CD4-positive, CD25-positive, alpha-beta regulatory T cell (primary cell): ENCODE measurements at regions not wholly inside any gene's neighbourhood (a gene's known extent, or its start where the extent isn't known, plus 50 kb on each side); places are given as distances from the start of the nearest gene placed in this dataset.

Experiments
- ATAC-seq, 2 donors: fragments of 150-1000 bp; cut with Tn5 transposase; one replicate each; pipeline ENCODE4 v1.10.0; 2021; ENCODE audit warnings: low read depth in 2 of 2, moderate number of reproducible peaks in 2 of 2, moderate library complexity in 1 of 2
- DNase-seq, 3 donors: peaks; one replicate each; pipeline versions ENCODE4 v3.0.0 to v3.0.0-alpha.2; 2012 to 2022; ENCODE audit warnings: mixed read lengths in 1 of 3
- H3K27ac ChIP-seq: one replicate; pipeline ENCODE4 v1.7.0; 2013; ENCODE audit warnings: mild to moderate bottlenecking, low read length; ENCODE audit not compliant: insufficient read depth, poor library complexity, severe bottlenecking
- H3K27me3 ChIP-seq: one replicate; pipeline ENCODE4 v1.7.0; 2013; ENCODE audit warnings: low read length; ENCODE audit not compliant: control insufficient read depth, insufficient read depth
- H3K36me3 ChIP-seq: one replicate; pipeline ENCODE4 v1.7.0; 2013; ENCODE audit warnings: mild to moderate bottlenecking, low read length, moderate library complexity; ENCODE audit not compliant: control insufficient read depth, insufficient read depth
- H3K4me1 ChIP-seq: 2 replicates; pipeline ENCODE4 v1.7.0; 2013; ENCODE audit warnings: mild to moderate bottlenecking, low read length; ENCODE audit not compliant: insufficient read depth, control insufficient read depth, poor library complexity, severe bottlenecking
- H3K4me3 ChIP-seq: one replicate; pipeline ENCODE4 v1.7.0; 2013; ENCODE audit warnings: low read depth, mild to moderate bottlenecking, low read length, moderate library complexity
- H3K9me3 ChIP-seq, 2 experiments: 1 replicate in 1 of 2; 2 replicates in 1 of 2; pipeline ENCODE4 v1.7.0; 2013; ENCODE audit warnings: low read length in 2 of 2, mild to moderate bottlenecking in 1 of 2, moderate library complexity in 1 of 2; ENCODE audit not compliant: control insufficient read depth in 2 of 2
- H3K27ac Mint-ChIP-seq, 3 donors: one replicate each; pipeline ENCODE4 v1.8.0; 2020 to 2022; ENCODE audit warnings: mild to moderate bottlenecking in 3 of 3, mixed read lengths in 3 of 3, moderate library complexity in 2 of 3
- H3K27me3 Mint-ChIP-seq: one replicate; pipeline ENCODE4 v1.8.0; 2022; ENCODE audit warnings: mild to moderate bottlenecking, mixed read lengths
- H3K36me3 Mint-ChIP-seq: one replicate; pipeline ENCODE4 v1.8.0; 2020; ENCODE audit warnings: mixed read lengths
- H3K4me1 Mint-ChIP-seq, 4 donors: one replicate each; pipeline ENCODE4 v1.8.0; 2020 to 2022; ENCODE audit warnings: mixed read lengths in 4 of 4, mild to moderate bottlenecking in 1 of 4
- H3K4me3 Mint-ChIP-seq, 4 donors: one replicate each; pipeline ENCODE4 v1.8.0; 2020 to 2022; ENCODE audit warnings: mild to moderate bottlenecking in 4 of 4, mixed read lengths in 4 of 4, moderate library complexity in 3 of 4
- H3K9me3 Mint-ChIP-seq, 7 donors: one replicate each; pipeline ENCODE4 v1.8.0; 2020 to 2022; ENCODE audit warnings: mixed read lengths in 7 of 7, mild to moderate bottlenecking in 3 of 7, moderate library complexity in 2 of 7

GRCh38 chr7:84583331-84583730 is 388.7 kb upstream of the SEMA3A start:
- no peak for DNase-seq
- Mint-ChIP-seq H3K27ac (no peak overlapping the region), H3K4me3 (no peak overlapping the region), H3K36me3 (no peaks in the 10 kb centered on the region), H3K27me3 (no peaks in the 10 kb centered on the region), H3K9me3 (peaks cover 0 to 10% (median 6%) of the 10 kb centered on the region in 7 donors), H3K4me1 (no peaks in the 10 kb centered on the region)
- no peak overlapping the region for H3K27ac ChIP-seq
- no peak for ATAC-seq
- H3K27me3 ChIP-seq = no peaks in the 10 kb centered on the region
- no peaks in the 10 kb centered on the region for H3K36me3 ChIP-seq
- no peaks in the 10 kb centered on the region for H3K4me1 ChIP-seq
- H3K9me3 ChIP-seq = peaks cover 0 to 4% of the 10 kb centered on the region in 2 experiments
- no peak overlapping the region for H3K4me3 ChIP-seq

- Mint-ChIP-seq H3K27me3 (no peaks in the 10 kb centered on the region), H3K4me1 (no peaks in the 10 kb centered on the region), H3K4me3 (no peak overlapping the region), H3K27ac (no peak overlapping the region), H3K36me3 (no peaks in the 10 kb centered on the region), H3K9me3 (peaks cover 0 to 10% (median 7%) of the 10 kb centered on the region in 7 donors)
- DNase-seq (no peak), ATAC-seq (no peak)
- no peaks in the 10 kb centered on the region for H3K36me3 ChIP-seq
- no peaks in the 10 kb centered on the region for H3K4me1 ChIP-seq
- H3K27ac ChIP-seq = no peak overlapping the region
- H3K4me3 ChIP-seq = no peak overlapping the region
- no peaks in the 10 kb centered on the region for H3K27me3 ChIP-seq
- peaks cover 0 to 2% of the 10 kb centered on the region in 2 experiments for H3K9me3 ChIP-seq
These were observed 388.2 kb upstream of the SEMA3A start for GRCh38 chr7:84582747-84583146.

DNA sequence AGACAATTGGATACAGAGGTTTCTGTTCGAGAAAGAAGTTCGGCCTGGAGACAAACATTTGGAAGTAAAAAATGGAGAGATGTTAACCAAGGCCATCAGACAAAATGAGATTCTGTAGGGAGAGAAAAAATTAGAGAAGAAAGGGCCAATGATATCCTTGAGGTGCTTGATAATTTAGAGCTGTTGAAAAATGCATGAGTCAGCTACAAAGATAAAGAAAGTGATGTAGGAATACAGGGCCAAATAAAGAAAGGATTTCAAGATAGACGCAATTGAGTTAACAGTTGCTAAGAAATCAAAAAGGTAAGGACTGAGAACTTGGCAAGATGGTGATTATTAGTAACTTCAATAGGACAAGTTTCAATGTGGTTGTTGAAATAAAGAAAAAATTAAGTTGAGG is 384.2 kb upstream of the SEMA3A start:
- peaks cover 0 to 9% (median 0%) of the 10 kb centered on the region in 7 donors for H3K9me3 Mint-ChIP-seq
- no peaks in the 10 kb centered on the region for H3K27me3 Mint-ChIP-seq
- no peak overlapping the region for H3K27ac Mint-ChIP-seq
- no peaks in the 10 kb centered on the region for H3K4me1 ChIP-seq
- no peak for DNase-seq
- no peak overlapping the region for H3K27ac ChIP-seq
- no peaks in the 10 kb centered on the region for H3K4me1 Mint-ChIP-seq
- no peak overlapping the region for H3K4me3 Mint-ChIP-seq
- H3K4me3 ChIP-seq = no peak overlapping the region
- no peaks in the 10 kb centered on the region for H3K36me3 ChIP-seq
- H3K9me3 ChIP-seq = peaks cover 2 to 6% of the 10 kb centered on the region in 2 experiments
- ATAC-seq = no peak
- no peaks in the 10 kb centered on the region for H3K36me3 Mint-ChIP-seq
- no peaks in the 10 kb centered on the region for H3K27me3 ChIP-seq

- H3K27ac Mint-ChIP-seq = no peak overlapping the region
- no peaks in the 10 kb centered on the region for H3K27me3 Mint-ChIP-seq
- Histone ChIP-seq H3K9me3 (peaks cover 0 to under 1% of the 10 kb centered on the region in 2 experiments), H3K4me1 (no peaks in the 10 kb centered on the region), H3K27me3 (no peaks in the 10 kb centered on the region), H3K36me3 (no peaks in the 10 kb centered on the region), H3K27ac (no peak overlapping the region), H3K4me3 (no peak overlapping the region)
- peaks cover 5 to 28% (median 7%) of the 10 kb centered on the region in 7 donors for H3K9me3 Mint-ChIP-seq
- no peak for ATAC-seq
- no peak for DNase-seq
- no peak overlapping the region for H3K4me3 Mint-ChIP-seq
- H3K36me3 Mint-ChIP-seq = no peaks in the 10 kb centered on the region
- H3K4me1 Mint-ChIP-seq = no peaks in the 10 kb centered on the region
These were observed 374.2 kb upstream of the SEMA3A start for GRCh38 chr7:84568781-84569180.

GRCh38 chr7:84565345-84566074 is 370.9 kb upstream of the SEMA3A start:
- Histone ChIP-seq H3K4me3 (no peak overlapping the region), H3K27ac (no peak overlapping the region), H3K9me3 (no peaks in the 10 kb centered on the region), H3K36me3 (no peaks in the 10 kb centered on the region), H3K27me3 (no peaks in the 10 kb centered on the region), H3K4me1 (no peaks in the 10 kb centered on the region)
- Mint-ChIP-seq H3K36me3 (no peaks in the 10 kb centered on the region), H3K27me3 (no peaks in the 10 kb centered on the region), H3K4me3 (no peak overlapping the region), H3K9me3 (peaks cover 2 to 16% (median 6%) of the 10 kb centered on the region in 7 donors), H3K4me1 (no peaks in the 10 kb centered on the region), H3K27ac (no peak overlapping the region)
- no peak for DNase-seq
- no peak for ATAC-seq

GRCh38 chr7:84553711-84554110 is 359.1 kb upstream of the SEMA3A start:
- no peaks in the 10 kb centered on the region for H3K36me3 Mint-ChIP-seq
- no peak overlapping the region for H3K4me3 Mint-ChIP-seq
- Histone ChIP-seq H3K36me3 (no peaks in the 10 kb centered on the region), H3K9me3 (peaks cover 4 to 13% of the 10 kb centered on the region in 2 experiments), H3K27ac (no peak overlapping the region), H3K27me3 (no peaks in the 10 kb centered on the region), H3K4me3 (no peak overlapping the region), H3K4me1 (no peaks in the 10 kb centered on the region)
- H3K27ac Mint-ChIP-seq = no peak overlapping the region
- ATAC-seq (no peak), DNase-seq (no peak)
- no peaks in the 10 kb centered on the region for H3K27me3 Mint-ChIP-seq
- peaks cover 1 to 36% (median 8%) of the 10 kb centered on the region in 7 donors for H3K9me3 Mint-ChIP-seq
- H3K4me1 Mint-ChIP-seq = no peaks in the 10 kb centered on the region

- Mint-ChIP-seq H3K4me1 (no peaks in the 10 kb centered on the region), H3K9me3 (peaks cover 0 to 25% (median 4%) of the 10 kb centered on the region in 7 donors), H3K4me3 (no peak overlapping the region), H3K36me3 (no peaks in the 10 kb centered on the region), H3K27me3 (no peaks in the 10 kb centered on the region), H3K27ac (no peak overlapping the region)
- ATAC-seq = no peak
- peaks cover 0 to 3% of the 10 kb centered on the region in 2 experiments for H3K9me3 ChIP-seq
- H3K36me3 ChIP-seq = no peaks in the 10 kb centered on the region
- no peak overlapping the region for H3K4me3 ChIP-seq
- H3K27me3 ChIP-seq = no peaks in the 10 kb centered on the region
- H3K27ac ChIP-seq = no peak overlapping the region
- DNase-seq = no peak
- H3K4me1 ChIP-seq = no peaks in the 10 kb centered on the region
These were observed 354.8 kb upstream of the SEMA3A start for GRCh38 chr7:84549409-84549808.
